NCI-H748 (cell line): ENCODE measurements at regions not wholly inside any gene's neighbourhood (a gene's known extent, or its start where the extent isn't known, plus 50 kb on each side); places are given as distances from the start of the nearest gene placed in this dataset.

Experiments used
- DNase-seq: peaks from one replicate; lab custom pipeline; 2025; ENCODE audit not compliant: unreplicated experiment; lab: John Stamatoyannopoulos, UW

DNA sequence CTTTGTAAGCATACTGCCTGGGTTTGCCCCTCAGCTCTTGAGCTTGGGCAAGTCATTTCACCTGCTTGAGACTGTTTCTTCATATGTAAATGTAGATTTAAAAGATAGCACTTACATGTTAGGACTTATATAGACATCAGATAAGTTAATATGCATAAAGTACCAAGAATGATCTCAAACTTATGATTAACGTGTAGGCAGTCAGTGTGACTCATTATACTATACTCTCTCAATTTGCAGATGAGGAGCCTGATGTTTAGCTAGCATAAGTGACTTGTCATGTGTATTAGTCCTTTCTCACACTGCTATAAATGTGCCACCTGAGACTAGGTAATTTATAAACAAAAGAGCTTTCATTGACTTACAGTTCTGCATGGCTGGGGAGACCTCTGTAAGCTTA, 690.5 kb downstream of the KCNJ2 start:
- DNase-seq = no peak

DNA sequence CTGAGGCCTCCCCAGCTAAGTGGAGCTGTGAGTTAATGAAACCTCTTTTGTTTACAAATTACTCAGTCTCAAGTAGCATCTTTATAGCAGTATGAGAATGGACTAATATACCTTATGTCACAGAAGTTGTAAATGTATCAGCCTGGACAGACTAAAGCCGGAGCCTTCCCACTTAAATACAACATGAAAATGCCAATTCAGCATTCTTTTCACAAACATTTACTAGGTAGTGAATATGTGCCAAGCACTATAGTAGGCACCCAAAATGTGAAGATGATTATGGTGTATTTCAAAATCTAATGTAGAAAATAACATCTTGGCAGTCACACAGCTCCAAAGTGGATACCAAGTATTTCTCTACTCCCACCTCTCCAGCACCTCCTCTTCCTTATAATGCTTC, 693.0 kb downstream of the KCNJ2 start:
- no peak for DNase-seq

DNA sequence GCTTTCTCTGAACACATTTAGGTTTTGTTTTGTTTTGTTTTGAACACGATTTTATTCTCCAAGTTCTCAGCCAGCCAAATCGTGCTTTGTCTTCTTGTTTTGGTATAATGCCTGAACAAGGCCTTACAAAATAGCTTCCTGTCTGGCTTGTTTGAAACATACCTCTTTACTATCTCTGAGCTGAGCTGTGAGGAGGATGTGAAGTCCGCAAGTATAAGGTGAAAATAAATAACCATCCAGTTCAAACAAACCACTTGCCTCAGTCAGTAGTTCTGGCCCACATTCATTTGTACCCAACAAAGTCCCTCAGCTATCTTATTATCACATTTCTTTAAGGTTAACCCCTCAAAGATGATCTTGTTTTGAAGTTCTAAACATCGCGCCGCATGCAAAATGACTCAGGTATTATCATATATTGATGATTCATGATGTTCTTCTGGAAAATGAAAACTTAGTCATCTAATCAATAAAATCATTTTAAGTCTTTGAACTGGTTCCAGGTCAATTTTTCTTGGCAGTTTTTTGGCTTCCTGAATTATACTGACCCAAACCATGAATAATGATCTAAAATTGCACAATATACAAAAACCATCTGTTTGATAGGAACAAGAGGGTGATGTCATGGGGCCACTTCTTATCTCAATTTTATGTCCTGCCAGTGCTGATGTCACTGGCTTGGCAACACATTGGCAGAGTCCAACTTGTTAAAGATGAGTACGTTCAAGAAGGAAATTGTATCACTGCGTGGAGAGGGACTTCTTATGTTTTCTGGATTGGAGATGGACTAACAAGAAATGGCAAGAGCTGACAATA, 694.3 kb downstream of the KCNJ2 start:
- no peak for DNase-seq

DNA sequence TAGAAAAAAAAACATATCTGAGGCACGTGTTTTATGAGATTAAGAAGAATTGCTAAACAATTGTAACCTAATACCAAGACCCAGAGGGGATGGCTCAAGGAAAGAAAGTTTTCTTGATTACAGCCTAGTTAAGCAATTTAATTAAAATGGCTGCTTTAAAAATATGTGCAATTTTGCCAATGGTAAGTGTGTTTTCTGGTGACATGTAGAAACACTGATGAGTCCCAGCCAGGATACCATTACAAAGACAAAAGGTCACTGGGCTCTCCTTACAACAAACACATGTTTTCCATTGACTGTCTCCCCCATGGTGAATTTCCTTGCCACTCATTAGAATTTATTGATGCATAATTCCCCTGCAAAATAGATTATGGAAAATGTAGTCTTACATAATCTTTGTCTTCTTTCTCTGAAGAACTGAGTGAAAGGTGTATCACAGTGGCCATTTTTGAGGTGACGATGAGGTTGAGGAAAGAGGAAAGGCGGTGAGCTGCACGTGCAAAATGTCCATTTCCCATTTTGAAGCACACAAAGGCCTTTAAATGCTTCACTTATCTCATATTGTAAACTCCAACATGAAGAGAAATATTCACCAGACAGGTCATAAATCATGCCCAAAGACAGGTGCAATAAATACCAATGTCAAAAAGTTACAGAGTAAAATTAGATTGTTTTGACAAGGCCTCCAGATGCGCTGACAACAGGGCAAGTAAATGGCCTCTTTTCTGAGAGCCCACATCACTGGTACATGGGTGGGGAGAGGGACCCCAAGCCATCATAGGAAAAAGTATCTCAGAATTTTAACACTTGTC, 696.9 kb downstream of the KCNJ2 start:
- DNase-seq = no peak

DNA sequence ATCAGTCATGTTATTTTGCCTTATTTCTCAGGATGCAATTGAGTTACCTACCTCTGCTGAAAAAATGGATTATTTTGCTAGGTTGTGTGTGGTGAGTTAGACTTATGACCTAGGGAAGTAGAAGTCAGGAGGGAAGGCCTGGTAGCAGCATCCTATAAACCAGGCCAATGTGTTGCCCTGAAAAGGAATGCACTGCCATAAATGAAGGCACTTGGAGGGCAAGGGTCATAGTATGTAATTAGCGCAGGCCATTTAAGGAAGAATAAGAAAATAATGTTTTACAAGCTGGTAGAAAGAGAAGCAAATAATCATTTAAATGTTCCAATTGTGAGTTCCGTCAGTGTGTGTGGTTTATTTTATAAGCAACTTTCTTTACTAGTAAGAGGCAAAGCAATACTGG, 698.8 kb downstream of the KCNJ2 start:
- no peak for DNase-seq

DNA sequence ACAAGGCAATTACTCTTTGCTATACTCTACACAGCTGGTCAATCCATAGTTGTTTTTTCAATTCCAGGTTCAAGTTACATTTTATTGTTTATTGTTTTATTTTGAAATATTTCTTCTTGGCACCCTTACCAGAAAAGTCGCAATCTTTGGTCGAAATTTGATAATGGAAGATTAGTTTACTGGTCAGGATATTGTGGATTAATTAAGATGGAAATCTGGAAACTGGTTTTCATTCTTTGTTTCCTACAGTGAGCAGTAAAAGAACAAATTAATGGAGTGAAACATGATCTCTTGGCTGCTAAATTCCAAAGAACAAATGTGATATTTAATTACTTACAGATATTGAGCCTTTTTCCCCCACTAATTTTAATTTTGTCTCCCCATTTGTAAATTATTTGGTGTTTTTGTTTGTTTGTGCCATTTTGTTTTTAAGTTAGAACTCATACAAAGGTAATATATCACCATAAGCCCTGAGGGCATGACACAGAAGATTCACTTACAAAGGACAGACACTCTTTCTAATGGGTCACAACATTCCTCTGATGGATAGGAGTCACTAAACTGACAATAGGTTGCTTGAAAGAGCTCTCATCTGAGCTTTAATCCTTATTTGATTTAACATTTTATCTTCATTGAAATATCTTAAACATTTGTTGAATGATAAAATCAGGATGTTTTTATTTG, 700.2 kb downstream of the KCNJ2 start:
- peak; percentile 42 for DNase-seq

DNA sequence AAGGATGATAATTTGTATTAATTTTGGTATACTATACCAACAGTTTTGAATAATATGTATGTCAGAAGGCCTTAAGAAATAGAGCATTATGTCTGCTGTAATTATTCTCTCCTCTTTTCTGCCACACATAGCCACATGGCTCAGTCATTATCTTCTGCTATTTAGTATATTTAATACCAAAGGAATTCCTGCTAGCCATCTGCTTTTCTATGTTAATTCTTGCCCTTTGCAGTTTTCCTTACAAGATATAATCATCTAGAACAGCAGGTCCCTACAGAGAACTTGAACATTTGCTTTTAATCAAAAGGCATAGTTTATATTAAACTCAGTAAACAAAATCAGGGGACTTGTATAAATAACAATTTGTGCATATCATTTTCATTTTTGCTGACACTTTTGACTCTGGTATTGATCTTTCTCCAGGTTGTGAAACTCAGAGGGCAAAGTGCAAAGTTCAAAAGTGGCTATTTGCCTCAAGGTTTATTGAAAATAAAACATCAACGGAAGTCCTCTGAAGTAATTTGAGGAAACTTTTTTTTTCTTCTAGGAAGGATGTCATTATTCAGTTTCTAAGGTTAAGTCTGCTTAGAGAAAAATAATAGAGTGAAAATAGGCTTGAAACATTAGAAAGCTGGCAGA, 702.0 kb downstream of the KCNJ2 start:
- no peak for DNase-seq

DNA sequence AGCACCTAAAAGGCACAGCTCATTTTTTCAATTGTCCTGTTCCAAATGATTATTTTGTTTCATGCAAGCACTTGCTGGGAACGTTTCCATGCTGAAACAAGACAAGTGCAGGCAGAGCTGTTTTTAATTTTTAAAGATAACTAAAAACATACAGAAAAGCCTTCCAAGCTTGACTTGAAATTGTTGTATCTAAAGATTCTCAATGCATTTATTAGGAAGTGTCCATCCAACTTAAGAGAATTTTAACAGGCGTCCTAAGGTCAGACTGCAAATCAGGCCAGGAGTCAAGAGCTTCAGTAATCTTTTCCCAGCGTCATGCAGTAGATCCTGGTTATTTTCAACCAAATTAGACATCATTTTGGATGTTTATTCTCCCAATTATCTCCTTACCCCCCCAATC, 702.8 kb downstream of the KCNJ2 start:
- DNase-seq = no peak

DNA sequence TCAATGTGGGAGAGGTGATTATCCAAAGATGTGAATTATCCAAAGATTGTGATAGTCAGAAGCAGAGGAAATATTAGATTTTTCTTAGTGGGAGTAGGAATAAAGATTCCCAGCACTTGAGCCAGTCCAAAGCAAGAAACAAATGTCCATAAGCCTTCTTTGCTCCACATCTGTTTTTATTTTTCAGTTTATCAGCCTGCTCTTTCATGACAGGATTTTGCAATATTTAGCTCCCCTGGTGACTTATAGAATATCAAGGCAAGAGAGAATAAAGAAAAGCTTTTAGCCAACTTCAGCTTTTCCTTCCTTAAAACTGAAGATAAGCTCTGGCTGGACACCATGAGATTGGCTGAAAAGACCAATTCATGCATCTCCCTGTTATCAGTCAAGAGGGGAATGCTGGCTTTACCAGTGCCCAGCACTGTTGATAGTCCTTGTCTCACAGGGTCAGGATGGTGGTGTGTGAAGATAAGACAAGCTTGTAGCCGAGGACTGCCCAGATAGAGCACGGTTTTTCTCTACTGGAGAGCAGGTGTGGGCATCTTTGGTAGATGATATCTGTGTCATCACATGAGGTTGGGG, 706.5 kb downstream of the KCNJ2 start:
- no peak for DNase-seq

DNA sequence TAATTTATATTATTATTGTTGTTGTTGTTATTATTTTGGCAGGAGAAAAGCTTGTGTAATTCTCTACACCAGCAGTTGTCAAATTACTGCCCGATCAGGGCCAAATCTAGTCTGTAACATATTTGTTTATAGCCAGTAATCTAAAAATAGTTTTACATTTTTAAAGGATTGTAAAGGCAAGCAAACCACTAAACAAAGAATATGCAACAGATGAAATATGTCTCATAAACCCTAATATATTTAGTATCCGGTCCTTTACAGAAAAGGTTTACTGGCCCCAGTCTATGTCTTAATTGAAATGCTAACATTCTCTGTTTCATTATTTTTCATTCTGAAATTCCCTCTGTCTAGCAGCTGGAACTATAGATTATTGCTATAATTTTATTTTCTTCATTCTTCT, 709.5 kb downstream of the KCNJ2 start:
- DNase-seq = no peak

DNA sequence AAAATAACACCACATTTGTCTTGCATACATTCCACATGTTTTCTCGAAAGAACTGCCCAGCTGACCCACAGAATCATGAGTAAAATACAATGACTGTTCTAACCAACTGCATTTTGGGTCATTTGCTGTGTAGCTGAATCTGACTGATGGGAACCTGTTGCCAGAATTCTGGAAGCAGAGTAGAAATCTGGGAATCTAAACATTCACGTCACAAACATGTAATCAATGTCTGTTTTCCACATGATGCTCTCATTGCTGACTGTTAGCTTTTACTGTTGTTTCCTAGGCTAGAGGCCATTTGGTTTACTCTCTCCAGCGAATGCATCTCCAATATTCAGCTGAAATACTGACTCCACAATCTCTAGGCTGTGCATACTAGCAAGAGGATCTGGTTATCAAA, 710.1 kb downstream of the KCNJ2 start:
- DNase-seq = no peak

DNA sequence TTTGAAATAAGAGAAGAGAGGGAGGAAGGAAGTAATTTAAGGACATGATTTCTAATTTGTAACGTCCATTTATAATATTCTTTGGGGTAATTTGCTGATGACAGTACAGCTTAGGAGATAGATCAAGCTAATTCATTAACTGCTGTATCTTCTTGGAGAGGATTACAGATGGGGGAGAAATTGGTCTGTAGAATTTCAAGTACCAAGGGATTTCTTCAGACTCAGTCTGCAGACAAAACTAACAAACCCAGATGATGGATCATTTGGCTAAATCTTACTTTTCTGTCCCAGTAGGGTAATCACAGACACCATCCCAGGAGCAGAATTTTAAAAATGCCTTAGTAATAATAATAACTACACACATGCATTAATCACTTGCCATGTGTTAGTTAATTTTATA, 711.8 kb downstream of the KCNJ2 start:
- DNase-seq = no peak

DNA sequence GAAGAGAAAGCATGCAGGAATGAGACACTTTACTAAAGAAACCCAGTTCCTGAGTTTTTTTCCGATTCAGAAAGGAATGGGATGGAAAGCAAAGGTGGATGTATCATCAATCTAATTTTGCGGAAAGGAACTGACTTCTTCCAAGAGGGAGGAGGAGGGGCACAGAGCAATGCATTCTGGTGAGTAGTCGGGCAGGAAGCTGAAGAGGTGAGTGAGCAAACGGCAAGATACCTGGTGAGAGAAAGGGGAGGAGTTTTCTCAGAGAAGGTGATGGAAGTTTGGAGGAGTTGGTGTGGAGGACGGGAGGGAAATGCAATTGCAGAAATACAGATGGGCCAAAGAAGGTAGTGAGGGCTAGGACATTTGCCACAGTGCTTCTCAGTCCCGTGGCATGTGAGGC, 713.2 kb downstream of the KCNJ2 start:
- DNase-seq = no peak

DNA sequence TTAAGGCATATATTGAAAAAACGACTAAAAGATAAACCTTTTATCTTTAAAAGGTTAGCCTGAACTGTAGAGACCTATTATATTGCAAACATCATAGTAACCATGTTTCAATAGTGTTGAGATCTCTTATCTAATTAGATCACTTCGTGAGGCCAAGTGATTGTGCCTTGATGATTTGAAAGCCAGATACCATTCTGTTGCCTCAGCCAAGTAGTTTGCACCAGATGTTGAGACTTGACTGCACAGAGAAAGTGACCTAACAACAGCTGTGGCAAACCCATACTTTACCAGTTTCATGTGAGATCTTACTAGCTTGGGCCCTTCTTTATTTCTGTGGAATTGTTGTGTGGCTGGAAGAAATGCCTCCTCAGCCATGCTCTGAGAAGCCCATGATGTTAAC, 717.3 kb downstream of the KCNJ2 start:
- DNase-seq = no peak

DNA sequence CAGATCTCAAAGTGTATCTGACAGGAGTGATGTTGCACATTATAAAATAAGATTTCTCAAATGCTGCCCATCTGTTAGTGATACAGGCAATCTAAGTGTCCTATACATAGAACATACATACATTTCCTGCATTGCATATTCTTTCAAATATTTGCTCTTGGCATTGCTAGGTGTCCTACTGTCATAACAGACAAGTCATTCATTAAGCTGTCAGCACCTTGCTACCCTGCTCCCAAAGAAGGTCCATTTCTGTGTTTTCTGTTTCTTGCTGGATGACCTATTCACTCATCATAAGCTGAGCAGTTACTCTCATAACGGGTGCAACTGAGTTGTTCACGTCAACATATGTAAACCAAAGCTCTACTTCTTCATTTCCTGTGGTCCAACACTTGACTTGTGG, 719.0 kb downstream of the KCNJ2 start:
- no peak for DNase-seq

DNA sequence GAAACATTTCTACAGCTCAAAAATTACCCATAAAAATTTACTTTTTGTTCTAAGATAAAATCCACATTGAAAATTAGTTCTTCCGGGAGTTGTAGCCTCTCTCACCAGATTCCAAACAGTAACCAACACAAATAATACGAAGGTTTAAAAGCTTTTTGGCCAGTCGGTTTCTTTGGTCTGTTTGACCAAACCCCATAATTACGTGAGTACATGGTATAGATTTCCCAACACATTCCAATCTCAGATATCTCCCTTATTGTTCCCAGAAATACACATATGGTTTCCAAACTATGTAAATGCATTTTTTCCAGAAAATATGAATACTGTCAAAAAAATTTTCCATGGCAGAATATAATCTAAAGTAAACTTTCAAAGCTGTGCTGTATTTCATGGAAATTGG, 722.0 kb downstream of the KCNJ2 start:
- no peak for DNase-seq

DNA sequence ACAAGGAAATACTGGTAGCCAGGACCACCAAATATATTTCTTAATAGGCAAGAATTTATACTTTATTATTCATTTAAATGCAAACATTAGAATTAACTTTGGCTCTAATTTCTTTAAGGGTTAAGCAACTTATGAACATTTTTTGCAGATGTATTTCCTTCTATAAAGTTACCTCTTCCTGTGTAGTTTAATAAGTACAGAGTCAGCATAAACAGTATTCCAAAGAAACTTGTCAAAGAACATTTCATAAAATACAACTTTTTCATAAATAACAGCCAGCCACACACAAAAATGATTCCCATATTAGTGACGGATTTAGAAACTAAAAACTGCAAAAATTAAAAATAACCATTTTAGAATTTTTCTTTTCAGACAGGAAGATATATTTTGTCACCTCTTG, 723.2 kb downstream of the KCNJ2 start:
- DNase-seq = no peak

DNA sequence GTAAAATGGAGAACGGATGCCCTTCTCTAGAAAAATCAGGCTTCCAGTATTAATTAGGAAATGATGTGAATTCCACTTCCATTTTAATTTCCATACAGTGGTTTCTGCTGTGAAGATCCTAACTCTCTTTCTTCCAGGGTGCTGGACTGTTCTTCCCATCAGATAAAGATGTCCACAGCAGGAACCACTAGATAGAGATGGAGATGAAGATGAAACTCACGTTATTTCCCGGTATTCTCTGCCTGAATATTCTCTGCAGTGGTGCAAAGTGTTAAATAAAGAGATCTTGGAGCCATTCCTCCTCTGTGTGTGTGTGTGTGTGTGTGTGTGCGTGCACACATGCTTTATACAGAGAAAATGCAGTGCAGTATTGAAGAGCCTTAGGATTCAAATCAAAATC, 727.5 kb downstream of the KCNJ2 start:
- DNase-seq = no peak

DNA sequence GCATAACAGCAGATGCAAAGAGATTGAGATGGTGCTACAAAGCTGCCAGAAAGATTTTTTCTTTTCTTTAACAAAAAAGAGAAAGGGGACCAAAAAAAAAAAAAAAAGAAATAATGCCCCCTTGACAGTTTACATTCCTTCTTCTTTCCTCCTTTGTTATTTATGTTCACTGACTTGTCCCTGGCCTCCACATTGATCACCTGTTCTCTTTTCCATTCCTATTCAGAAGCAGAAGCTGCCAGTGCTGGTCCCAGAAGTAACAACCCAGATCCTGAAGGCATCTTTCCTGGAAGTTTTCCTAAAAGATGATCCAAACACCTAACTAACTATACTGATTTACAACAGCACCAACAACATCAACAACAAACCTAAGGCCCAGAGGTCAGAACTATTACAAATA, 728.1 kb downstream of the KCNJ2 start:
- DNase-seq = no peak

DNA sequence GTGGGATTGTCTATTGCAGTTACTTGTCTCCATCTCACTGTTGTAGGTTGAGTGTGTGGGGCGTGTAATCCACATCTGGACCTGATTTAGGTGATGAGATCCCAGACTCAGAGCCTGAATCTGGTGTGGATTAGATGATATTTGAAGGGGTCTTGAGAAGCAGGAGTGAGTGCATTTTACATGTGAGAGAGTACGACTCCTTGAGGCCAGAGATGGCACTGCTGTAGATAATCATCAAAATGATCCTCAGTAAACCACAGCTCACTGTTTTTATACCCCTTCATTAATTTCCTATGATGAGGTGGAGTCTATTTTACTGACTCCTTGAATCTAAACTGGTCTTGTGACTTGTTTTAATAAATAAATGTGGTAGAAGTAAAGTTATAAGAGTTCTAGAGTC, 732.5 kb downstream of the KCNJ2 start:
- no peak for DNase-seq

DNA sequence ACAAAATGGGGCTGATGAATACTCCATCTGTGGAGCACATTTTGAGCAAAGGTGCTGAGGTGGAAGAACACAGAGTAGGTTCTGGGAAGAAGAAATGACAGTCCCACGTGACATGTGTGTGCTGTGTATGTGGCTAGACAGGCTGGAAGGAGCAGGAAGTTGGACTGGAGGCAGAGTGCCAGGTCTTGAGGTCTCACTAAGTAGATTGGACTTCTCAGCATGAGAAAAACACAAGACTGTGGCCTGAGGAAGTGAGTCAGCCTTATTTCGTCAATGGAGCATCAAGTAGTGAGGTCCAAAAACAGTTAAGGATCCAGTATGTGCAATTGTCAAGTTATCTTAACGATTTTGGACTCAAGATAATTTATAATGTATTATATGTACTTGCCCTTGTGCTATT, 736.5 kb downstream of the KCNJ2 start:
- DNase-seq = no peak
